ENCODE measurements at regions not wholly inside any gene's neighbourhood (a gene's known extent, or its start where the extent isn't known, plus 50 kb on each side); places are given as distances from the start of the nearest gene placed in this dataset.

- TF ChIP-seq POLR2A (IDR thresholded peaks at IDR 0.05) (no peak), CTCF (IDR thresholded peaks at IDR 0.05) (no peak)
Measured at GRCh38 chr1:187837787-187838186, 1009.0 kb downstream of the PLA2G4A start.

All from esophagus squamous epithelium (tissue), 4 donors.